ENCODE measurements at regions not wholly inside any gene's neighbourhood (a gene's known extent, or its start where the extent isn't known, plus 50 kb on each side); places are given as distances from the start of the nearest gene placed in this dataset.

GRCh38 chrX:115399306-115399705, 109.8 kb downstream of the LUZP4 start:
- no peak for TF ChIP-seq SUZ12 (IDR thresholded peaks at IDR 0.05)
- TF ChIP-seq ARNT (IDR thresholded peaks at IDR 0.05) = no peak
- no peak for TF ChIP-seq CTBP1 (IDR thresholded peaks at IDR 0.05; ENCODE audit: borderline replicate concordance)
- TF ChIP-seq PKNOX1 (IDR thresholded peaks at IDR 0.05) = no peak
- TF ChIP-seq BHLHE40 (IDR thresholded peaks at IDR 0.05; ENCODE audit: borderline replicate concordance) = no peak
- TF ChIP-seq TARDBP (IDR thresholded peaks at IDR 0.05) = no peak
- TF ChIP-seq L3MBTL2 (conservative IDR thresholded peaks at IDR 0.05) = no peak
- TF ChIP-seq FOXK2 (IDR thresholded peaks at IDR 0.05) = no peak
- TF ChIP-seq HDGF (IDR thresholded peaks at IDR 0.05; ENCODE audit: borderline replicate concordance) = no peak
- TF ChIP-seq LEF1 (IDR thresholded peaks at IDR 0.05; ENCODE audit: borderline replicate concordance) = no peak
- TF ChIP-seq ZNF384 (IDR thresholded peaks at IDR 0.05) = no peak
